Activated T-cell treated with anti-CD3 and anti-CD28 coated beads for 24 hours (primary cell): ENCODE measurements at regions not wholly inside any gene's neighbourhood (a gene's known extent, or its start where the extent isn't known, plus 50 kb on each side); places are given as distances from the start of the nearest gene placed in this dataset.
"Not testable (repeated sequence)": the region's sequence is repeated elsewhere in the genome, so short reads cannot be mapped to it uniquely, and the experiment has no call there.

ENCODE experiments used
- DNase-seq: peaks from one replicate; pipeline ENCODE4 v3.0.0-alpha.2; 2020; ENCODE audit warnings: low read depth

DNA sequence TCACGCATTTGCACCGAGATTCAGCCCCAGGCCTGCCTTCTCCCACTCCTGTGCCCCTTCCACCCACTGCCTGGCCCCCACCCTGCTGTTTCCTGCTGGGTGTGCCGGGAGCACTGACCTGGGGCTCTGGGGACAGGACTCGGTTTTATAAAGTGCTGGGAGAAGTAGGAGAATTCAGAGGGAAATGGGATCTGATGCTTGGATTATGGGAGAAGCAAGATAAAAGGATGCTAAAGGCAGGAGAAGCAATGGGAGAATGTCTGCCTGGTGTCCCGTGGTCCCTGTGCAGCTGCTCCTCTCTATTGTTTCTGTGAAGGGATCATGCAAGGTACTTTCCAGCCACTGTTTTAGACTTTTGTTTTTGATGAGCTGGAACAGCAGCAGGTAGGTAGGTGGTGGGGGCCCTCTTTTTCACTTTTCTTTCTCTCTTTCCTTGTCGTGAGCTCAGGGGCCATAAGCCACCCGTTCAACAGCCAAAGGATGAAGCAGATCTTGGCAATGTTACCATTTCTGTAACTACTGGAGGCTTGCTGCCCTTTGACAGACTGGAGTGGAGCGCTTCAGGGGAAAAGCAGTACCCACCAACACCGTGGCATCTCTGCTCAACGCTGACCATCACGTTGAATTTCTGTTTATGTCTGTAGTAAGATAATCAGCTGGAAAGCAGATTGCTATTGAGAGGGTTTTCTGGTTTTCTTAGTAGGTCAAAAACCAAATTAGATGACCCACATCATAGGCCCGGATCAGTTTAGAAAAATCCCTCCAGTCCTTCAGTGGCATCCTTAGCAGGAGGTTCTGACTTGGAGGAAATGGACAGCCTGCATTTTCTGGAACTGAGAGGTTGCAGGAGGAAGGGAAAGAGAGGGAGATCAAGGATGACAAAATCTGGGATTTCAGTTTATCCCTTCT, 63.8 kb upstream of the ENPP6 start:
- peak; percentile 28 for DNase-seq

- DNase-seq, result no peak
Measured at GRCh38 chr4:184280591-184281071, 63.0 kb upstream of the ENPP6 start.

- no peak for DNase-seq
Measured at GRCh38 chr4:184280137-184280536, 62.5 kb upstream of the ENPP6 start.

DNA sequence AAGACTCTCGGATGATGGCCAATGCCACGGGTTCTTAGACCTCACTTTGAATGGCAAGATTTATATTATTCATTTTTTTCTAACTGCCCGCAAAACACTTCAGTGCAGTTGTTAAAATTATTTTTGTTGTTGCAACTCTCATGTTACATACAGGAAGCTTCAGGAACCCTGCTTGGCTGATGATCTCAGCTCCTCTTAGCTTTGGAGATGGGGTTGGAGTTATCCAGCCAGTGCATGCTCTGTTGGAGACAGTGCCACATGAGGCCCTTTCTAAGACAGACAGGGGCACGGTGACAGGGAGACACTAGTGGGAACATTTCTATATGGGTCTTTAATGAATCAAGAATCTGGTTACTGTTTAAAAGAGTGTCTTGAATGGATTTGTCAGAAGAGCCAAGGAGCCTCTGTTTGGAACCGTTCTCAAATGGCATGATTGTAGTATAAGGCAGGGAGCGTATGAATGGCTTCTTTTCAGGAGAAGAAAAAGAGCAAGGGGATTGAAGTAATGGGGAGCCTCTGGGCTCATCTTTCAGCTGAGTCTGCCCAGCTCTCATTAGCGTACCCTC, 61.9 kb upstream of the ENPP6 start:
- DNase-seq, result no peak

GRCh38 chr4:184277769-184278168, 60.1 kb upstream of the ENPP6 start:
- DNase-seq, result not testable (repeated sequence)

DNA sequence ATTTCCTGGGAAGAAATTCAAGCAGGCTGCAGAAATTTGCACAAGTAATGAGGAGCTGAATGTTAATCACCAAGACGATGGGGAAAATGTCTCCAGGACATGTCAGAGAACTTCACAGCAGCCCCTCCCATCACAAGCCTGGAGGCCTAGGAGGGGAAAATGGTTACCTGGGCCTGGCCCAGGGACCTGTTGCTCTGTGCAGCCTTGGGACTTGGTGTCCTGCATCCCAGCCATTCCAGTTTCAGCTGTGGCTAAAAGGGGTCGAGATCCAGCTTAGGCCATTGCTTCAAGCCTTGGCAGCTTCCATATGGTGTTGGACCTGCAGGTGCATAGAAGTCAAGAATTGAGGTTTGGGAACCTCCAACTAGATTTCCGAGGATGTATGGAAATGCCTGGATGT, 59.3 kb upstream of the ENPP6 start:
- not testable (repeated sequence) for DNase-seq

- not testable (repeated sequence) for DNase-seq
Measured at GRCh38 chr4:184276346-184276745, 58.7 kb upstream of the ENPP6 start.

DNA sequence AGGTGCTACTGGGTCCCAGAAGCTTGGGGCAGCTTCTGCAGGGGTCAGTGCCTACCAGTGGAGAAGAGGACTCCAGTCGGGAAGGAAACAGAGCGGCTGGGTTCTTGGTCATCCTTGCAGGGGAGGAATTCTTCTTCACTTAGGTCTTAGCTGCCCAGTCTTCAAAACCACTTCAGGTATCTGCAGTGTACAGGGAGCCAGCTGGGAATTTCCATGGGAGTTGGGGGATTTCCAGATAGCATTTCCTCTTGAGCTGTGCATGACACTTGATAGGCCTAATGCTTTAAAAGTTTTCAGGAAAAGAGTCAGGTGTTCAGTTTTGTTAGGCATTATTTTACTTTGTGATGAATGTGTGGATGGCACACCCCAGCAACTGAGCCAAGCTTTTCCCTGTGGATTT, 58.1 kb upstream of the ENPP6 start:
- no peak for DNase-seq

DNA sequence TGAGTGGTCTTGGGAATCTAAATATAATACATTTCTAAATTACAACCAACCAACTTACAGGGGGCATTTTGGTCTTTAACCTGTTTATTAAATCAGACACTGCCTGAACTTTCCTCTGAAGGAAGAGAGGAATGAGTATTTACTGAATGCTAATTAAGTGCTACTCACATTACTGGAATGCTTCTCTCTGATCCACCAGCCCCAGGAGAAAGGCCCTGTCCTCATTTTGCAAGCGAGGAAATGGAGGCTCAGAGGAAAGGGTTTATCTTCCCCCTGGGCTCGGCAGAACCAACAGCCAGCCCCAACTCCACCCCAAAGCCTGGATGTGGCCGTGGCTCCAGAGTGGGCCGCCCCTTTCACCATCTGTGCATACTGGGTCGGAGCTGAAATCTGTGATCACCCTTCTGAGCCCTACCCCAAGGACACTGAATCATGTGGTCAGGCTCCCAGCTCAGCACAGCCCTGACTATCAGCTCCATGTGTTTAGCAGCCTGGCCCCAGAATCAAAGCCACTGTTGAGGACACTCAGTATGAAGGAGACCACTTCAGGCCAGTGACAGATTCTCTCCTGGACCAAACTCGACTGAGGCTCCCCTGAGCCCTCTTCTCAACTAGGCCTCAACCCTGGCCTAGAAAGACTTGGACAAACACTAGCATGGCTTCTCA, 56.7 kb upstream of the ENPP6 start:
- no peak for DNase-seq

GRCh38 chr4:184273166-184274147, 55.8 kb upstream of the ENPP6 start:
- DNase-seq, result no peak

GRCh38 chr4:184270808-184271413, 53.2 kb upstream of the ENPP6 start:
- DNase-seq, result no peak

DNA sequence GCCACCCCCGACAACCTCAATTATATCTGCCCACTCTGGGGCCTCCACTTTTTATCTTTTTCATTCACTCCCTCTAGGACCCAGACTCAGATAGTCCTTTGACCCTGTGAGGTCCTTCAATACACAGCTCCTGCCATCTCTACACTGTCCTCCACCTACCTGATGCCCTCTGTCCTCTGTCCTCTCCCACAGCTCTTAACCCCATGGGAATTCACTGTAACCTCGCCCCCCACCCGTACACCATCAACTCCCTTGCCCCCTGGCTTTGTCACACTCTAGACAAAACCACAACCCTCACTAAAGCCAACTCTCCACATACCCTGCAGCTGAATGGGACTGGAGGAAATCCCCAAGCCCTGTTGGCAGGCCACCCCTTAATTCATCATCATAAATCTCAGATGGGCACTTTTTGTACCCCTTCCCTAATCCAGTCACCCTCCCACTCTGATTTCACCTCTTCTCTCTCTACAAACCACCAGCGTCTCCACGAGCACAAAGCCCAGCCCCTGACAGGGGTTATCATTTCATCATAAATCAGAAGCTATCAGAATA, 52.3 kb upstream of the ENPP6 start:
- DNase-seq, result no peak

DNA sequence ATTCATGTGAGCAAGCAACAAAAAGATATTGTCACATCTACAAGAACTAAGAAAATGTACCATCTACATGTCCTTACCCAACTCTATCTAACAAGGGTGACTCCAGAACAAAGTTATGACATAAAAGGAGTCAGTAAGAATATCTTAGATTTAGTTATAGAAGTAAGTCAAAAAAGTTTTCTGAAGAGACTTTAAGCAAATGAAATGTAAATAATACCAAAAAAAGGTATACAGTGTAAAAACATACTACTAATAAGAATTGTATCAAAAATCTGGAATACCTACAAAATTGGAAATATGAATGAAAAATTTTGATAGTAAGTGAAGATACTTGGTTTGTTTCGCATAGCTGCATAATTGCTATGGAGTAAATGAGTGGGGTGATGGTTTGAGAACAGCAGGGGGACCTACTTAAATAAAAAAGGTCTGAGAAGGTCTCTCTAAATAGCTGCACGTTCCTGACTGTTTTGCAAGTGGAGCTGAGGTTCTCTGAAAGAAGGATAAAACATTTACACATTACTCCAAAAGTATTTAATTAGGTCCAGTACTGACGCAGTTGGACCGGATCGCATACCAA, 51.0 kb upstream of the ENPP6 start:
- DNase-seq, result no peak

GRCh38 chr4:184267673-184268583, 50.3 kb upstream of the ENPP6 start:
- DNase-seq, result peak; percentile 74
